GM18867 (cell line): ENCODE measurements at regions not wholly inside any gene's neighbourhood (a gene's known extent, or its start where the extent isn't known, plus 50 kb on each side); places are given as distances from the start of the nearest gene placed in this dataset.
"Not testable (repeated sequence)": the region's sequence is repeated elsewhere in the genome, so short reads cannot be mapped to it uniquely, and the experiment has no call there.

ENCODE experiments used
- ATAC-seq: cut with Tn5 transposase; IDR thresholded peaks from one replicate; pipeline ENCODE4 v1.9.1; 2021; ENCODE audit warnings: mild to moderate bottlenecking, moderate library complexity; ENCODE audit not compliant: unreplicated experiment

DNA sequence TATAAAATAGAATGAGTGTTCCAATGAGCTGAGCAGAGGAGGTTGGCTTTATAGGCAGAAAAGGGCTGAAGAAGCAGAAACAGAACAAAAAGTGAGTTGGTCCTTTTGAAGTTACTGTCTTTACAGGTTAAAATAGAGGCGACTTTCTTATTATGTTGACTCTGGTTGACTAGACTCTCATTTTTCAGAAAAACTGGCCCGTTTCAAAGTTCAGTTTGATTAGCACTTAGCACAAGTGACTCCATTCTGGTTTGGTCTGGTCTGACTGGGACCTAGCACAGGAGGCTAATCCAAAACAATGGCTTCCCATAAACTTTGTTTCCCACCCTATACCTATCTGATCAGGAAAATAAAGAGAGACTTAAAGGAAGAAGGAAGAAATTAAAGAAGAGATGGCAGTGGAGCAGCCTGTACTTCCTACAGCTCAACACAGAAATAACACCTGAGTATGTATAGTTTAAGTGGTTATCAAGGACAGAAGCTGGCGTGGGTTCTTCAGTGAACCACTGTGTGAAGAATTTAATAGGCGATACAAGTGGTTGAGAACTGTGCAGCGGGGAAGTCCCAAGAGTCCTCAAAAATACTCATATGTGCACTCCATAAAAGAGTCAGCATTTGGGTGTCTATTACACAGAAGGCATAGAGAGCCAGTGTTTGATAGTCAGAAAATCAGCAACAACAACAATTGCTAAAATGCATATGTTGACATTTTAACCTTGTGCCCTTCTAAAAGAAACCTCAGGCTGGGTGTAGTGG lies 554.8 kb upstream of the HTR2C start:
- ATAC-seq, result no peak

DNA sequence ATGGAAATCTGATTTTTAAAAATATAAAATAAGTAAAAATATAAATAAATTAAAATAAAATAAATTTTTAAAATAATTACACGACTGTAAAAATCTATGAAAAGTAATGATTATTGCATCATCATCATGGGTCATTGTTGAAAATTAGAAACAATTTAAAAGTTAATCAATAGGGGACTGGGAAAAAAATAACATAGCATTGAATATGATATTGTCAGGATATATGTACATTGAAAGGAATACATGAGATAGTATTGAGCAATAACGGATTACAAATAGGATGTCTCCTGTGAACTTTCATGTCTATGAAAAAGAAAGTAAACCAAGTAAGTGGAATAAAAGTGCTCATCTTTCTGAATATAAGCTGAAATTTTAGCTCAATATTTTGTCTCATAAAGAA lies 566.8 kb upstream of the HTR2C start:
- no peak for ATAC-seq

DNA sequence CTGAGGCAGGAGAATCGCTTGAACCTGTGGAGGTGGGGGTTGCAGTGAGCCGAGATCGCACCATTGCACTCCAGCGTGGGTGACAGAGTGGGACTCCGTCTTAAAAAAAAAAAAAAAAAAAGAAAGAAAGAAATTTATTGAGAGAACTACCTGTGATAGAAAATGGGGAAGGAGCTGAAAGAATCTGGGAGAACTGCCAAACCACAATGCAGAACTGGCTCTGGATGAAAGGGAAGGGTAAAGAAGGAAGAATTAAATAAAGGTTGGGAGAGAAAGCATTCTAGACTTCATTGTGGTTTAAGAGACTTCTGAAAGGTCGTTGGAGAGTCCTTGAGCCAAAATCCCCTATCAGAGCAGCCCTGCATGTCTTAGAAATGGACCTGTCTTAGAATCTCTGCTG lies 567.9 kb upstream of the HTR2C start:
- ATAC-seq, result no peak

DNA sequence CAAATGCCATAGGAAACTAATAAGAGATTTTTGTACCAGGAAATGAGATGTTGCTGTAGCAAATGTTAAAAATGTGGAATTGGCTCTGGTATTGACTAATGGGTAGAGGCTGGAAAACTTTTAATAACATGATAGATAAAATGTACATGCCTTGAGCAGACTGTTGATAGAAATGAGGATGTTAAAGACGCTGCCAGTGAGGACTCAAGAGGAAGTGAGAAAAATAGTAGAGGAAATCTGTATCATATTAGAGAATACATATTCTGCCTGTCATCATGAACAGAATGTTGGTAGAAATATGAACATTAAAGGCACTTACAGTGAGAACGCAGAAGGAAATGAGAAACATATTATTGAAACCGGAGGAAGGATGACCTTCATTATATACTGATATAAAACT lies 577.2 kb upstream of the HTR2C start:
- ATAC-seq, result no peak

DNA sequence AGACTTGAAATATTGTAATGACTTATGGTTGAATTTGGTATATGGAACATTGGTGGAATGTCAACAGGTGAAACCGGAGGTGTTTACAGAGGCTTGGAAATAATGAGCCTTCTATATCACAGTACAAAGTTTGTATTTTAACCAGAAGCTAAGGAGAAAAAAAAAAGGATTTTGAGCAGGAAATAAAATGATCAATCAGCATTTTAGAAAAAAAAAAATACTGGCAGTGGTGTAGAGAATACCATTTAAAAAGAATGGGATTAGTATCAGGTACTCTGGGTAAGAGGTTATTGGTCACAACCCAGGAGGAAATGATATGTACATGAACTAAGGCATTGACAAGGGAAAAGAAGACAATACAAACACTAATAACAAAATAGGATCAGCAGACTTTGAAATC lies 587.1 kb upstream of the HTR2C start:
- ATAC-seq, result no peak

DNA sequence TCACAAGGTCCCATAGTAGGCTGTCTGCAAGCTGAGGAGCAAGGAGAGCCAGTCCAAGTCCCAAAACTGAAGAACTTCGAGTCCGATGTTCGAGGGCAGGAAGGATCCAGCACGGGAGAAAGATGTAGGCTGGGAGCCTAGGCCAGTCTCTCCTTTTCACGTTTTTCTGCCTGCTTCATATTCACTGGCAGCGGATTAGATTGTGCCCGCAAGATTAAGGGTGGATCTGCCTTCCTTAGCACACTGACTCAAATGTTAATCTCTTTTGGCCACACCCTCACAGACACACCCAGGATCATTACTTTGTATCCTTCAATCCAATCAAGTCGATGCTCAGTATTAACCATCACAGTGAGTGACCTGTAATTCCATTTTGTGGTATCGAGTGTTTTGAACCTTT lies 592.2 kb upstream of the HTR2C start:
- not testable (repeated sequence) for ATAC-seq

DNA sequence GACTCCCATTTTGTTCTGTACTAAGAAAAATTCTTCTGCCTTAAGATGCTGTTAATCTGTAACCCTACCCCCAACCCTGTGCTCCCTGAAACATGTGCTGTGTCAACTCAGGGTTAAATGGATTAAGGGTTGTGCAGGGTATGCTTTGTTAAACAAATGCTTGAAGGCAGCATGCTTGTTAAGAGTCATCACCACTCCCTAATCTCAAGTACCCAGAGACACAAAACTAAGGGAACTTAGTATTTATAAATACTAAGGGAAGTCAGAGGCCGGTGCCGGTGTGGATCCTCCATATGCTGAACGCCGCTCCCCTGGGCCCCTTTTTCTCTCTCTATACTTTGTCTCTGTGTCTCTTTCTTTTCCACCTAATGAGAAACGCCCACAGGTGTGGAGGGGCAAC lies 593.2 kb upstream of the HTR2C start:
- ATAC-seq, result not testable (repeated sequence)

DNA sequence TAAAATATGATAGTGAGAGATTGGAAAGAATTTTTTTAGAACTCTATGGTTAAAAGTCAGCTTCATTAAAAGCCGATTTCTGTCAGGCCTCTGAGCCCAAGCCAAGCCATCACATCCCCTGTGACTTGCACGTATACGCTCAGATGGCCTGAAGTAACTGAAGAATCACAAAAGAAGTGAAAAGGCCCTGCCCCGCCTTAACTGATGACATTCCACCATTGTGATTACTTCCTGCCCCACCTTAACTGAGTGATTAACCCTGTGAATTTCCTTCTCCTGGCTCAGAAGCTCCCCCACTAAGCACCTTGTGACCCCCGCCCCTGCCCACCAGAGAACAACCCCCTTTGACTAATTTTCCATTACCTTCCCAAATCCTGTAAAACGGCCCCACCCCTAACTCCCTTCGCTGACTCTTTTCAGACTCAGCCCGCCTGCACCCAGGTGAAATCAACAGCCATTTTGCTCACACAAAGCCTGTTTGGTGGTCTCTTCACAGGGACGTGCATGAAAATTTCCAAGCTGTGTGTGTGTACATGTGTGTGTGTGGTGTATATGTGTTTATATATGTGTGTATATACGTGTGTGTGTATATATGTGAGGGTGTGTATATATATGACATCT lies 595.5 kb upstream of the HTR2C start:
- not testable (repeated sequence) for ATAC-seq

DNA sequence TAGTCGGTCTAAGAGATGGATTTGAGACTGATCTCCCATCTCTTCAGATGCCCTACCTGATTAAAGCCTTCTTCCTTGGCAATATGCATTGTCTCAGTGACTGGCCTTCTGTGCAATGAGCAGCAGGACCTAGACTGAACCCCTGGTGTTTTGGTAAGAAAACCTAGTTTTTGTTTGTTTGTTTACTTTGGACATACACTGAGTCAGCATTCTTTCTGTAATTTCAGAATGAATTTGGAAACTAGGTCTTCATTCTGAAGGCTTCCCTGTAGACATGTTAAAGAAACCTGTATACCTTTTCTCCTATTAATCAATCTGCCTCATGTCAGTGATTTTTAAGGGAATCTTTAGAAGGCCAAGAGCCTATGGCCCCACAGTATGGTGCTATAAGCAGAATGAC lies 597.5 kb upstream of the HTR2C start:
- ATAC-seq, result no peak

DNA sequence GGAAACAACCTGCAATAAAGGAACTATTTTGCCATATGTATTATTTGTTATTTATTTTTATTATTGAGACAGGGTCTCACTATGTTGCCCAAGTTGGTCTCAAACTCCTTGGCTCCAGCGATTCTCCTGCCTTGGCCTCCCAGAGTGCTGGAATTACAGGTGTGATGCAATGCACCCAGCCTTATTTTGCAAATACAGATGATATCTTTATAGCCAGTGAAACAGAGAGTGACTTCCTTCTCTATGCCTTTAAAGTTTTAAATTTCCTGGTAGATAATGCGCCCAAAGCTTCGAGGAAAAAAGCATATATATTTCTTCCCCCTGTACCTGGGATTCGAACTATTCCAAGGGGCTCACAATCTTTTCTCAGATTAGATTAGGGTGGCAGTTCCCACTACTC lies 601.1 kb upstream of the HTR2C start:
- ATAC-seq, result no peak

DNA sequence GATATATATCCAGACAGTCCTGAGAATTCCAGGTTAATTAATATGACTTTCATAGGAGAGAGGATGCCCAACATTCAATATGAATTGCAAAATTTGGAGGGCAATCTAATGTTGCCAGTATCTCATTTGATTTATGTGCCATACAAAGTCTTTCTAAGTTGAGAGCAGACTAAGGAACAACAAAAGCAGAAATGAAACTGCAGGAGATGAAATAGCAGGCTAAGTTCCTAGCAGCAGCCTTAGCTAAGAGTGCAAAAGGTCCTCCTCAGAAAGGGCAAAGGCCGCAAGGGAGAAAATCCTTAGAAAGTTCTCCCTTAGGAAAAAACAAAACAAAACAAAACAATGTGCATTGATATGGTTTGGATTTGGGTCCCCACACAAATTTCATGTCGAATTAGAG lies 602.9 kb upstream of the HTR2C start:
- no peak for ATAC-seq

DNA sequence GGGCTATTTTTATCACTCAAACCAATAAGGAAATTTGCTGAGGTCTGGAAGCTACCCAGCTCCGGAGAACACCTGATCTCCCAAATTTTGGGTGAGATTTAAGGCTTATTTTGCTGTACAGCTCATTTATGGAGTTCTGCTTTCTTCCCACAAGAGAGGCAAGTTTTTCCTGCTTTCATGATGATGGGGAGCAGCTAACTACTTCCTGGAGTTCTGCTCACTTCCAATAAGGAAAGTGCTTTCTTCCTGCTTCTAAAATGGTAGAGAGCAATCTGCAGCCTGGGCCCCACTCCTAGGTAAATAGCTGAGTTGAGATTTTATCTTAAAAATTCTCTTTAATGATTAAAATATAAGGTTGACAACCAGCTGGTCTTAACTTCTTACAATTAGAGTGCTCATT lies 606.0 kb upstream of the HTR2C start:
- no peak for ATAC-seq

DNA sequence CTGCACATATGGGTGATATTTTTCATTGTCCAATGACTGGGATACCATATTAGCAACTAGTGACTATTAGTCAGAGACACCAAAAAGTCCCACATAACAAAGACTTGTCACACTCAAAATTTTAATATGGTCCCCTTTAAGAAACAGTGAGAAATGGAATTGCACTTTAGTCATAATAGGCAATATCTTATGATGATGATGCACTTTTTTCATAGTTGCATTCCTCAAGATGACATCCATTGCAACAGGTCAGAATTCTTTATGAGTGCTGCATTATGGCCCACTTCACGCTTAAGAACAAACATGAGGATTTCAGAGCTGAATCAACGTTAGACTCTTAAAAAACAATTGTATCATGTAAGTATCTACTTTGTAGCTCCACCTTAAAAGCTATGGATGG lies 608.4 kb upstream of the HTR2C start:
- ATAC-seq, result no peak

DNA sequence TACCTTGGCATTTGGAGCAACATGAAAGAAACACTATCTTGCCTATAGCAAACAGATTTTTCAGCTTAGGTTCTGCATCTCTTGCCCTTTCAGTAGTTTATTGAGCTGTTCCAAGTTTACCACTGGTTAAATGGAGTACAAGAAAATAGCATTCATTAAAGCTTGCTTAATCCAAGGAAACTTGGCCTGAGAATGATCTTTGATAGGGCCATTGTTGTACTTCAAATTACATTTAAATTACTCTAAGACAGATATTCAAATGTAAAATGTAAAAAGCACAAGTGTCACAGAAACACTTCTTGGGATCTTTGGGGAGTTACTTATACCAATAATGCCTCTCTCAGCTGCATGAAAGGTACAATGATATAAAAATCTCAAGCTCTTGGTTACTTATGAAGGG lies 609.0 kb upstream of the HTR2C start:
- no peak for ATAC-seq

DNA sequence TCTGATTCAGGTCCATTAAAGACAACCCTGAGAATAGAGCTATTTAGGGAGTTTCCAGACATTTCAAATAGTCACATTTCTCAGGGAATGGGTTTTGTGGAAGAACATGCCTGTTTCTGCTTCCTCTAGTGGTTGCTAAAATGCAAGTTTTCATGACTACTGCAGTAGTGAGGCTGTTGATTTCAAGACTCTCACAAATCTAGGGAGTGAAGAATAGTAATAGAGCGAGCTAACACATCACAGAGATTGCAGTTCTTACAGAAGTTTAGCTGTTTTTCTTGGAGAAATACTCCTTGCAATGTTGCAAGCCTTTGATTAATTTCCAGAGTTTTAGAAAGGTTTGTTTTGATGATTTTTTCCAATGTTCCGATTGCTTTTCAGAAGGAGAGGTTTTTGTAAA lies 610.2 kb upstream of the HTR2C start:
- ATAC-seq, result no peak

DNA sequence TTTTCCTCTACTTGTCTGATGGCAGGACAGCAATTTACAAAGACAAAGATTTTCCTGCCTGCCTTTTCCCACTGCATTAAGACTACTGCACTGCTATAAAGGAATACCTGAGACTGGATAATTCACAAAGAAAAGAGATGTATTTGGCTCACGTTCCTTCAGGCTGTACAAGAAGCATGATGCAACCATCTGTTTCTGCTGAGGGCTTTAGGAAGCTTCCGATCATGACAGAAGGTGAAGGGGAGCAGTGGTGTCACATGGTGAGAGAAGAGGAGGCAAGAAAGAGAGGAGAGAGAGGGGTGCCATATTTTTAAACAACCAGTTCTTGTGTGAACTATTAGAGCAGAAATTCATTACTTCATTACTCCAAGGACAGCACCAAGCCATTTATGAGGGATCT lies 617.1 kb upstream of the HTR2C start:
- no peak for ATAC-seq

DNA sequence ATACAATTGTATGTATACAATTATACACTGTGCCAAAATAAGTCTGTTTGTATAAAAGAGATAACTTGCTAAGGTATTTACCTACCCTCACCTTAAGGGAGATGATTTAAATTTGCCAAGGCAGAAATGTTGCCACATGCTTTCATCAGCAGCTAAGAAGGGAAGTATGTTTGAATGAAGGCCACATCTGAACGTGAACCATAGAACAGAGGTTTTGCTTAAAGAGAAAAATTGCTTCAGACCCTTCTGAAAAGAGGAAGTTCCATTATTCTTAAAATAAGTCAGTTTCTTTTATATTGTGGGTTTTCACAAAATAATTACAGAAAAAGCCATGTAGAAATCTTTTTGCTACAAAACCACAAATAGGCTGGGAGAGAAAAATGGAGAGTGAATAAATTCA lies 621.5 kb upstream of the HTR2C start:
- ATAC-seq, result no peak

DNA sequence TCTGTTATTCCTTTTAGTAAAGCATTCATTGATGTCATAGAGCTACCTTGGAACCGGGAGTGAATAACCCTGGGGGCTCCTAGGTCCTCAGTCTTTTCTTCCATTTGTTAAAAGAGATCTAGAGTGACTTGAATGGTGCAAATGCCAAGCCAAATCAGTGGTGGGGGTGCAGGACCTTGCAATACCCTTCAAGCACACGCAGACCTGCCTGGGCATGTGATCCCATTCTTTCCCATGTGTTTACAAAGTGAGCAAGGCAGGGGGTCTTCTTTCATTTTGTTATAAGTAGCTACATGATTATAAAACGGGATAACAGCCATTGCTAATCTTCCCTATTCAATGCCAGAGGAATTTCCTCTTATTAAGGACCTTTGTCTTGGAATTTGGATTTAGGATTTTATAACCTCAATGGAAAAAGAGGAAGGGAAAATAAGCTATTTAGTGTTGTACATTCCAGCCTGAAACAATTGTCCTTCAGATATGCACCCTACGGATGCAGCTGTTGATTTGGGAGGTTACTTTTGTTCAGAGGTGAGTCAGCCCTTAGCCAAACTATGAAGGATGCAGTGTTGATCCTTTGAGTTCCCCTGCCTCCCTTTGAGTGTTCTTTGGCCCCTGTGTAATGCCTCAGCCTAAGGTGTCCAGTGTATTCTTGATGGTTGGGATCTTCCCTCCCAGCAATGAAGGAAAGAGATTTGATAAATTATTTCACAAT lies 623.8 kb upstream of the HTR2C start:
- no peak for ATAC-seq

DNA sequence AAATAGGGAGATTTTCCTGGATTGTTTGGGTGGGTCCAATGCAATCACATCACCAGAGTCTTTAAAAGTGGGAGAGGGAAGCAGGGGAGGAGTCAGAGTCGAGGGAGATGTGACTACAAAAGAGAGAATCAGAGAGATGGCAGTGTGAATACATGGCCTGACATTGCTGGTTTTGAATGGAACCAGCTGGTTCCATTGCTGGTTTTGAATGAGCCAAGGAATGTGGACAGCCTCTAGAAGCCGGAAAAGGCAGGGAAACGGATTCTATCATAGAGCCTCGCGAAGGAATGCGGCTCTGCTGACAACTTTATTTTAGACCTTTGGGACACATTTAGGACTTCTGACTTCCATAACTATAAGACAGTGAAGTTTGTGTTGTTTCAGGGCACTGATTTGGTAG lies 627.0 kb upstream of the HTR2C start:
- ATAC-seq, result no peak

DNA sequence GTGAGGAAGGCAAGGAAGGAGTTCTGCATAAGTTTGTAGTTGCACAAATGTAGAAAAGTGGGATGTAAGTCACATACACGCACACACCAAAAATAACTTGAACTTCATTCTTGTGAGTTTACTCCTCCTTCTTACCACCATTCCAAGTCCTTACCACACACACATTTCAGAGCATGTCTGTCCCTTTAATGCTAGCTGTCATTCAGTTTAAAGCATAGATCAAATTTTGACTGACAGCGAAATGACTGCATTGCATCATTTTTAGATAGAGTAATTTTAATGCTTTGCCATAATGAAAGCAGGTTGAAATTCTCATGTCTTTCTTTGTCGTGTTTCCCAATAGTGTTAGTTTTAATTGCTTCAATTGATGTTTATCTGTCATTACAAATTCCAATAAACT lies 629.6 kb upstream of the HTR2C start:
- ATAC-seq, result no peak

DNA sequence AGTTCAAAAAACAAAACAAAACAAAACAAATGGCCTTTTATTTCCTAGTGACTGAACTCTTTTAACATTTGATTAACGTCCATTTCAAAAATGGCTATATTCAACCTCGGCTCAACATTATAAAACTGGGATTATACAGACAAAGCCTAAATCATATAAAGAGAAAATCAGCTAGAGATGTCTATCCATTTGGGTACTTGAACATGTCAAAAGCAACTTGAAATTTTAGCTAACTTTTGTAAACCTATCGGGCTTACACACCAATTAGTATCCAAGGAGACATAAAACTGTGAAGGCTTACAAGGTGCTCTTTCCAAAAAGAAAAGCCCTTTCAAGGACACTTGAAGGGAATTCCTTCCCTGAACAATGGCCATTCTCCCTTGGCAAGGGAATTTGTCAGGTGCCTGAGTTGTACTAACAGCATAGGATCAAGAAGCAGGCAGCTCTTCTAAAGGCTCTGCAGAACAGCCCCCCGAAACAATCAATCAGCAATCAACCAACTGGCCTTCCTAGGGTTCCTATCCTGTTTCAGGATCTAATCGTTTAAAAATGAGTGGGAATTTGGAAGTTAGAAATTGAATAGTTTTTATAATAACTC lies 633.7 kb upstream of the HTR2C start:
- no peak for ATAC-seq

DNA sequence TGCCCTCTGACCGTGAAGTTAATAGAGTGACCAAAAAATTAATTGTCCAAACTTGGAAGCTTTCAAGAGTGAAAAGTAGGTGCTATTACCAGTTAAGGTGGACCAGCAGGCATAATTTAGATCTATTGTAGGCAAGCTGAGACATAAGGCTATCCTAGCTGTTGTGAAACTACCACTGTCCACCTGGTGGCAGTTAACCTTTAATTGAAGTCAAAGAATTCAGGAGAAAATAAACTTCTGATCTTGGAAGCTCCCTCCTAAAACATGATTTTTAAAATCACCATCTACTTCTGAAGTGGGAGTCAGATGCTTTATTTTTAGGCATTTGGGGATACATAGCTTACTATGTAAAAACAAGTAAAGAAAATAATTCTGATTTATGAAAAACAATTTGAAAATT lies 636.3 kb upstream of the HTR2C start:
- ATAC-seq, result no peak
